HCEC 1CT (cell line): ENCODE measurements at regions not wholly inside any gene's neighbourhood (a gene's known extent, or its start where the extent isn't known, plus 50 kb on each side); places are given as distances from the start of the nearest gene placed in this dataset.

Experiments used
- DNase-seq: peaks from one replicate; pipeline ENCODE4 v3.0.0-alpha.2; 2017

GRCh38 chr3:189502256-189502655 lies 128.9 kb upstream of the TP63 start:
- DNase-seq: no peak

- DNase-seq: no peak
These were observed 128.4 kb upstream of the TP63 start for GRCh38 chr3:189502676-189503257.

GRCh38 chr3:189507856-189508255 lies 123.3 kb upstream of the TP63 start:
- no peak for DNase-seq

GRCh38 chr3:189508784-189509501 lies 122.2 kb upstream of the TP63 start:
- no peak for DNase-seq

GRCh38 chr3:189512039-189512438 lies 119.2 kb upstream of the TP63 start:
- DNase-seq: no peak

GRCh38 chr3:189512821-189513220 lies 118.4 kb upstream of the TP63 start:
- no peak for DNase-seq

- no peak for DNase-seq
These were observed 117.7 kb upstream of the TP63 start for GRCh38 chr3:189513281-189514117.

GRCh38 chr3:189516039-189516438 lies 115.2 kb upstream of the TP63 start:
- no peak for DNase-seq

- no peak for DNase-seq
These were observed 113.2 kb upstream of the TP63 start for GRCh38 chr3:189517981-189518380.

GRCh38 chr3:189519458-189519857 lies 111.7 kb upstream of the TP63 start:
- no peak for DNase-seq

GRCh38 chr3:189529468-189529867 lies 101.7 kb upstream of the TP63 start:
- no peak for DNase-seq

- no peak for DNase-seq
These were observed 101.2 kb upstream of the TP63 start for GRCh38 chr3:189529889-189530471.

- DNase-seq: no peak
These were observed 100.4 kb upstream of the TP63 start for GRCh38 chr3:189530822-189531221.

- DNase-seq: no peak
These were observed 99.9 kb upstream of the TP63 start for GRCh38 chr3:189531271-189531670.

GRCh38 chr3:189534531-189534930 lies 96.7 kb upstream of the TP63 start:
- no peak for DNase-seq

- DNase-seq: no peak
These were observed 94.1 kb upstream of the TP63 start for GRCh38 chr3:189537135-189537534.

GRCh38 chr3:189547448-189547847 lies 83.7 kb upstream of the TP63 start:
- DNase-seq: no peak

GRCh38 chr3:189548053-189548452 lies 83.1 kb upstream of the TP63 start:
- DNase-seq: no peak

- no peak for DNase-seq
These were observed 80.2 kb upstream of the TP63 start for GRCh38 chr3:189551007-189551406.

GRCh38 chr3:189554868-189555557 lies 76.2 kb upstream of the TP63 start:
- DNase-seq: no peak

GRCh38 chr3:189555558-189555881 lies 75.7 kb upstream of the TP63 start:
- no peak for DNase-seq

- DNase-seq: no peak
These were observed 73.4 kb upstream of the TP63 start for GRCh38 chr3:189557824-189558223.

- DNase-seq: no peak
These were observed 69.9 kb upstream of the TP63 start for GRCh38 chr3:189561256-189561655.
